ENCODE measurements at regions not wholly inside any gene's neighbourhood (a gene's known extent, or its start where the extent isn't known, plus 50 kb on each side); places are given as distances from the start of the nearest gene placed in this dataset.

DNA sequence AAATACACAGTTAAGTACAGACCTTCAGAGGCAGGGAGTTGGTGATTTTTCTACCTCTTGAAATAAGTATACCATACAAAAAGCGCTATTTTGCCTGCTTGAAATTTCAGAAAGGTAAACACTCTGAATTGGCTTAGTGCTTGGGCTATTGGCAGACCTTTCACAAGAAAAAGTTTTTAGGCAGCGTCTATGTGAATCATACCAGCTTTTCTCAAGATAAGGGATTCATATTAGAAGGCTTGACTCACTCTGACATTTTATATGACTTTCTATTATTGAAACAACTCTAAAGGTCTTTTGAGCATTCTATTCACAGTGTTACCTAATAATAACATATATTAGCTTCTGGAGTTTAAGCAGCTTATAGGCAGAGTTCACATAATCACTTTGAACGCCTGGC is 286.4 kb upstream of the FAT1 start:
- H3K27me3 ChIP-seq = no peaks in the 10 kb centered on the region
- in situ Hi-C loops (cut with MboI; ENCODE audit: low pct_ligation_motif_present in 1 of 4, low pct_unique_long_range_greater_than_20kb in 1 of 4, low sequenced_read_pairs in 3 of 4) = no loop called here
- no peak overlapping the region for H3K4me3 ChIP-seq
- H3K4me1 ChIP-seq = no peaks in the 10 kb centered on the region
- no peaks in the 10 kb centered on the region for H3K9me3 ChIP-seq
- H3K36me3 ChIP-seq = no peaks in the 10 kb centered on the region
- DNase-seq = no peak
- WGBS, 2 donors (ENCODE audit: low coverage in 1 of 2) = 64 to 91% methylated on average over 2 to 3 of the region's 3 CpGs
- intact Hi-C loops (cut with DNase I; ENCODE audit: low total_unique reads) = no loop called here
- H3K27ac ChIP-seq = no peak overlapping the region
- TF ChIP-seq POLR2AphosphoS5 (IDR thresholded peaks at IDR 0.05) = no peak
- TF ChIP-seq POLR2A (IDR thresholded peaks at IDR 0.05) = no peak
- no peak for TF ChIP-seq CTCF (IDR thresholded peaks at IDR 0.05)
- TF ChIP-seq EP300 (IDR thresholded peaks at IDR 0.05; ENCODE audit: low read depth) = no peak

DNA sequence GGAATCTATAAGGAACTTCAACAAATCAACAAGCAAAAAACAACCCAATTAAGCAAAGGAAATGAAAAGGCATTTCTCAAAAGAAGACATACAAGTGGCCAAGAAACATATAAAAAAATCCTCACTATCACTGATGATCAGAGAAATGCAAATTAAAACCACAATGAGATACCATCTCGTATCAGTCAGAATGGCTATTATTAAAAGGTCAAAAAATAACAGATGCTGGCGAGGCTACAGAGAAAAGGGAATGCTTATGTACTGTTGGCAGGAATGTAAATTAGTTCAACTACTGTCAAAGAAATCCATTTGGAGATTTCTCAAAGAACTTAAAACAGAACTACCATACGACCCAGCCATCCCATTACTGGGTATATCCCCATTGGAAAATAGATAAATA is 292.4 kb upstream of the FAT1 start:
- TF ChIP-seq EP300 (IDR thresholded peaks at IDR 0.05; ENCODE audit: low read depth) (no peak), POLR2AphosphoS5 (IDR thresholded peaks at IDR 0.05) (no peak), CTCF (IDR thresholded peaks at IDR 0.05) (no peak), POLR2A (IDR thresholded peaks at IDR 0.05) (no peak)
- no peaks in the 10 kb centered on the region for H3K36me3 ChIP-seq
- H3K4me1 ChIP-seq = no peaks in the 10 kb centered on the region
- 69 to 71% methylated on average over 3 of the region's 3 CpGs for WGBS, 2 donors (ENCODE audit: low coverage in 1 of 2)
- DNase-seq = no peak
- no peaks in the 10 kb centered on the region for H3K9me3 ChIP-seq
- intact Hi-C loops (cut with DNase I; ENCODE audit: low total_unique reads) (no loop called here), in situ Hi-C loops (cut with MboI; ENCODE audit: low pct_ligation_motif_present in 1 of 4, low pct_unique_long_range_greater_than_20kb in 1 of 4, low sequenced_read_pairs in 3 of 4) (no loop called here)
- H3K27ac ChIP-seq = no peak overlapping the region
- no peaks in the 10 kb centered on the region for H3K27me3 ChIP-seq
- H3K4me3 ChIP-seq = no peak overlapping the region

DNA sequence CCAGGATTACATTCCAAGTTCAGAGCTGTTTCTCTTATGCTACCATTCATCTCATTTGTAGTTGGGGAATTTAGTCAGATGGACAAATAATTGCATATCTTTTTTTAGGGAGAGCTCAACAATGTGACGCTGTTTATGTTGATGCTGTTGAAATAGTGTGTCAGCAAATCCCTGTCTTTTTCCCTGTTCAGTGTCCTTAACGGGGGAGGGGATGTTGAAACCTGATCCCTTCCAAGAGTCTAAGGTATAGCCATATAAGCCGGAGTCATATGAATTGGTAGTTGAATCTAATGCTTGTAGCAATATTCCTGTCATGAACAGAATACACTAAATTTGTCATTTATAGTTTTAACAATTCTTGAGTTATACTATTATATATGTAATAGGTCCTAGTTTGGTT is 293.5 kb upstream of the FAT1 start:
- Histone ChIP-seq H3K27ac (no peak overlapping the region), H3K36me3 (no peaks in the 10 kb centered on the region), H3K4me1 (no peaks in the 10 kb centered on the region), H3K9me3 (no peaks in the 10 kb centered on the region), H3K27me3 (no peaks in the 10 kb centered on the region), H3K4me3 (no peak overlapping the region)
- TF ChIP-seq CTCF (IDR thresholded peaks at IDR 0.05) (no peak), POLR2AphosphoS5 (IDR thresholded peaks at IDR 0.05) (no peak), EP300 (IDR thresholded peaks at IDR 0.05; ENCODE audit: low read depth) (no peak), POLR2A (IDR thresholded peaks at IDR 0.05) (no peak)
- in situ Hi-C loops (cut with MboI; ENCODE audit: low pct_ligation_motif_present in 1 of 4, low pct_unique_long_range_greater_than_20kb in 1 of 4, low sequenced_read_pairs in 3 of 4) (no loop called here), intact Hi-C loops (cut with DNase I; ENCODE audit: low total_unique reads) (no loop called here)
- WGBS, 2 donors (ENCODE audit: low coverage in 1 of 2) = 64 to 72% methylated on average over 3 of the region's 3 CpGs
- DNase-seq = no peak

GRCh38 chr4:187019896-187020295 is 296.2 kb upstream of the FAT1 start:
- intact Hi-C loops (cut with DNase I; ENCODE audit: low total_unique reads) = no loop called here
- Histone ChIP-seq H3K4me1 (no peaks in the 10 kb centered on the region), H3K9me3 (no peaks in the 10 kb centered on the region), H3K4me3 (no peak overlapping the region), H3K27ac (no peak overlapping the region), H3K36me3 (no peaks in the 10 kb centered on the region), H3K27me3 (no peaks in the 10 kb centered on the region)
- in situ Hi-C loops (cut with MboI; ENCODE audit: low pct_ligation_motif_present in 1 of 4, low pct_unique_long_range_greater_than_20kb in 1 of 4, low sequenced_read_pairs in 3 of 4) = no loop called here
- WGBS, 2 donors (ENCODE audit: low coverage in 1 of 2) = 80% methylated on average over 1 to 8 of the region's 8 CpGs
- no peak for DNase-seq
- TF ChIP-seq EP300 (IDR thresholded peaks at IDR 0.05; ENCODE audit: low read depth) = no peak
- no peak for TF ChIP-seq POLR2AphosphoS5 (IDR thresholded peaks at IDR 0.05)
- TF ChIP-seq CTCF (IDR thresholded peaks at IDR 0.05) = no peak
- TF ChIP-seq POLR2A (IDR thresholded peaks at IDR 0.05) = no peak

Data from transverse colon (tissue), 4 donors.